PC-3 (cell line): ENCODE measurements at regions not wholly inside any gene's neighbourhood (a gene's known extent, or its start where the extent isn't known, plus 50 kb on each side); places are given as distances from the start of the nearest gene placed in this dataset.

Source experiments
- CTCF ChIP-seq: fragments of 300-600 bp; sonication (generic); conservative IDR thresholded peaks from 2 replicates; pipeline ENCODE4 v1.5.1; 2017; ENCODE audit warnings: antibody characterized with exemption, low read depth, mild to moderate bottlenecking, low read length
- EZH2phosphoT487 ChIP-seq: fragments of 300-600 bp; sonication (generic); IDR thresholded peaks from 2 replicates; pipeline ENCODE4 v1.6.1; 2018; ENCODE audit warnings: mild to moderate bottlenecking, antibody characterized with exemption, low read length, borderline replicate concordance

- TF ChIP-seq CTCF: no peak
- no peak for TF ChIP-seq EZH2phosphoT487
Measured at GRCh38 chr1:175862408-175862807, 119.0 kb upstream of the TNR start.
